ENCODE measurements at regions not wholly inside any gene's neighbourhood (a gene's known extent, or its start where the extent isn't known, plus 50 kb on each side); places are given as distances from the start of the nearest gene placed in this dataset.
"Not testable (repeated sequence)": the region's sequence is repeated elsewhere in the genome, so short reads cannot be mapped to it uniquely, and the experiment has no call there.

- H3K27me3 Mint-ChIP-seq (ENCODE audit: low read depth) = no peaks in the 10 kb centered on the region
- no peaks in the 10 kb centered on the region for H3K36me3 Mint-ChIP-seq (ENCODE audit: low read depth)
- no peaks in the 10 kb centered on the region for H3K9me3 Mint-ChIP-seq (ENCODE audit: insufficient read depth)
- ATAC-seq = no peak
- H3K4me1 Mint-ChIP-seq (ENCODE audit: low read depth) = no peaks in the 10 kb centered on the region
- DNase-seq = no peak
- ChIA-PET POLR2A (interaction anchor here (1.0 kb wide), 1 partner anchor 16 kb away, joined by 4 read pairs; no protein-coding TSS in a partner anchor), CTCF (no interaction called here)
- no peak overlapping the region for H3K4me3 Mint-ChIP-seq
- H3K27ac Mint-ChIP-seq = no peak overlapping the region
Observed at GRCh38 chr13:33645591-33646554, 172.1 kb upstream of the RFC3 start.

- H3K27me3 Mint-ChIP-seq (ENCODE audit: low read depth) = peaks cover 14% of the 10 kb centered on the region
- H3K4me3 Mint-ChIP-seq = no peak overlapping the region
- no peaks in the 10 kb centered on the region for H3K36me3 Mint-ChIP-seq (ENCODE audit: low read depth)
- ChIA-PET CTCF (no interaction called here), POLR2A (no interaction called here)
- no peaks in the 10 kb centered on the region for H3K4me1 Mint-ChIP-seq (ENCODE audit: low read depth)
- ATAC-seq = no peak
- no peak for DNase-seq
- no peak overlapping the region for H3K27ac Mint-ChIP-seq
- H3K9me3 Mint-ChIP-seq (ENCODE audit: insufficient read depth) = no peaks in the 10 kb centered on the region
Observed at GRCh38 chr13:33649212-33649878, 168.6 kb upstream of the RFC3 start.

DNA sequence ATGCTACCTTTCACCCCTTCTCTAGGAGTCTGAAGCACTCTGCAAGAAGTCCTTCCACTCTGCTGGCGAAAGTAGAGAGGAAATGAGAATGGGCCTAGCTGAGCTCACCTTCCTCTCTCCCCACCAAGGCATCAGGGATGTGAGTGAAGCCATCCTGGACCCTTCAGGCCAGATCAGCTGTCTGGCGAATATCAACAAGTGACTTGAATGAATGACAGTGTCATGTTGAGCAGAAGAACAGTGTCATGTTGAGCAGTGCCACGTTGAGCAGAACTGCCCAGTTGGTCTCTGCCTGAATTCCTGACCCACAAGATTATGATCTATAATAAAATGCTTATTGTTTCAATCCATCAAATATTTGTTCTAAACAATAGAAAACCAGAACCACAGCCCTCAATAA is 166.2 kb upstream of the RFC3 start:
- H3K9me3 Mint-ChIP-seq (ENCODE audit: insufficient read depth) = no peaks in the 10 kb centered on the region
- H3K4me1 Mint-ChIP-seq (ENCODE audit: low read depth) = no peaks in the 10 kb centered on the region
- H3K36me3 Mint-ChIP-seq (ENCODE audit: low read depth) = no peaks in the 10 kb centered on the region
- DNase-seq (no peak), ATAC-seq (no peak)
- H3K4me3 Mint-ChIP-seq = no peak overlapping the region
- CTCF ChIA-PET = interaction anchor here (1.2 kb wide), 1 partner anchor 23 kb away, joined by 3 read pairs; no protein-coding TSS in a partner anchor
- peaks cover 14% of the 10 kb centered on the region for H3K27me3 Mint-ChIP-seq (ENCODE audit: low read depth)
- POLR2A ChIA-PET = no interaction called here
- H3K27ac Mint-ChIP-seq = no peak overlapping the region

GRCh38 chr13:33657274-33657673 is 160.7 kb upstream of the RFC3 start:
- Mint-ChIP-seq H3K4me1 (ENCODE audit: low read depth) (no peaks in the 10 kb centered on the region), H3K27me3 (ENCODE audit: low read depth) (peaks cover 9% of the 10 kb centered on the region), H3K27ac (no peak overlapping the region), H3K36me3 (ENCODE audit: low read depth) (no peaks in the 10 kb centered on the region), H3K9me3 (ENCODE audit: insufficient read depth) (no peaks in the 10 kb centered on the region), H3K4me3 (no peak overlapping the region)
- DNase-seq (no peak), ATAC-seq (no peak)
- ChIA-PET POLR2A (no interaction called here), CTCF (no interaction called here)

DNA sequence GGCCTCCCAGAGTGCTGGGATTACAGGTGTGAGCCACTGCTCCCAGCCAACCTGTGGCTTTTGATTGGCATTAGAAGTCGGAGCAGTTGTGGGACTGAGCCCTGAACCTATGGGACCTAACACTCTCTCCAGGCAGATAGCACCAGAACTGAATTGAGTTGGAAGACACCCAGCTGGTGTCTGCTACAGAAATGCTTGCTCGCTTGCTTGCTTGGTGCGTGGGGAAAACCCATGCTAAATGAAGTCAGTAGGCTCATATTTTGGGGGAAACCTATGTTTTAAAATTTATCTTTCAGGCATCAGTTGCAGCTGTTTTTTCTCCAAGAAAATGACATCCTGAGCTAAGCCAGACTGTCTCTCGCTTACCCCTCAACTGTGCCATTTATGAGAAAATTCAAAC is 158.5 kb upstream of the RFC3 start:
- H3K36me3 Mint-ChIP-seq (ENCODE audit: low read depth) = no peaks in the 10 kb centered on the region
- no peak overlapping the region for H3K27ac Mint-ChIP-seq
- no peaks in the 10 kb centered on the region for H3K27me3 Mint-ChIP-seq (ENCODE audit: low read depth)
- no peak overlapping the region for H3K4me3 Mint-ChIP-seq
- H3K4me1 Mint-ChIP-seq (ENCODE audit: low read depth) = no peaks in the 10 kb centered on the region
- ChIA-PET POLR2A (no interaction called here), CTCF (no interaction called here)
- no peaks in the 10 kb centered on the region for H3K9me3 Mint-ChIP-seq (ENCODE audit: insufficient read depth)
- DNase-seq (no peak), ATAC-seq (no peak)

DNA sequence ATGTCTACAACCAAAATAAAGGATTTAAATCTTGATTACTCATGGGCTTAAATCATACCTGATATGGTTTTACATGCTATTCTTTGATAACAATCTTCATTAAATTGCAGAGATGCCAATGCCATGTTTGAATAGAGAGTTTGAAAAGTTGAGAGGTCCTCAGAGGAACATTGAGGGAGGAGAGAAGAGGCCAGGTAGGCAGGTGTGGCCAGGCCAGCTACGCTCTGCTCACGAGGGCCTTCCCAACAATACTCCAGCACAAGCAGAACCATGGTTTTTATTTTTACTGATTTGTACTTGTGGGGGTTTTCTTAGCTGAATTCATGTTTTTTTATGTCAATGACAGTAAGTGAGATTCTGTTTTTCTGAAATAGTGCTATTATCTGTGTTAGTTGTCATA is 158.1 kb upstream of the RFC3 start:
- ChIA-PET CTCF (no interaction called here), POLR2A (no interaction called here)
- DNase-seq (no peak), ATAC-seq (no peak)
- Mint-ChIP-seq H3K4me1 (ENCODE audit: low read depth) (no peaks in the 10 kb centered on the region), H3K4me3 (no peak overlapping the region), H3K27me3 (ENCODE audit: low read depth) (no peaks in the 10 kb centered on the region), H3K36me3 (ENCODE audit: low read depth) (no peaks in the 10 kb centered on the region), H3K27ac (no peak overlapping the region), H3K9me3 (ENCODE audit: insufficient read depth) (no peaks in the 10 kb centered on the region)

GRCh38 chr13:33662392-33662791 is 155.6 kb upstream of the RFC3 start:
- no peaks in the 10 kb centered on the region for H3K9me3 Mint-ChIP-seq (ENCODE audit: insufficient read depth)

DNA sequence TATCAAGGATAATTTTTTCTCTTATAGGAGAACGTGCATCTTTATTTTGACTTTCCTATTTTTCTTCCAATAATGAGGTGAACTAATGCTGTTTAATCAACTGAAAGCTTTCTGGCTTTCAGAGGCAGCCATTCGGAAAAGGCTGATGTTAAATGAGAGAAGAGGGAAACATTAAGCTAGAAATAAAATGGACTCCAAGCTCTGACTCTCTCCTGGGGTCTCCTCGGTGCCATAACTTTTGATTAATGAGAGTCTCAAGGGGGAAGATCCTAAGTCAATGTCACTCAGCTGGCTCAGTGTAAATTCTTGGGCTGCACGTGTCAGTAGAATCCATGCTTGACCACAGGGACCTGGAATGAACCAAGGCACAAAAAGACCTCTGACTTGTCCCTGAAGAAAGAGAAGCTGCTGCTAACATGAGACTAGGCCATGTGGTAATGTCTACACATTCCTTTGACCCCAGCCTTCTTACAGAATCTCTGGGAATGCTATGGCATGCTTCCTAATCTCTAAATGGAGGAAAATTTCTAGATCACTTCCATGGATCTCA is 152.2 kb upstream of the RFC3 start:
- Mint-ChIP-seq H3K36me3 (ENCODE audit: low read depth) (no peaks in the 10 kb centered on the region), H3K9me3 (ENCODE audit: insufficient read depth) (no peaks in the 10 kb centered on the region), H3K27ac (no peak overlapping the region), H3K4me3 (no peak overlapping the region), H3K4me1 (ENCODE audit: low read depth) (no peaks in the 10 kb centered on the region), H3K27me3 (ENCODE audit: low read depth) (no peaks in the 10 kb centered on the region)
- POLR2A ChIA-PET = interaction anchor here (0.6 kb wide), 1 partner anchor 9 kb away, joined by 3 read pairs; no protein-coding TSS in a partner anchor
- CTCF ChIA-PET = no interaction called here
- DNase-seq = no peak
- no peak for ATAC-seq

More at GRCh38 chr13:33662392-33662791, 155.6 kb upstream of the RFC3 start:
- H3K36me3 Mint-ChIP-seq (ENCODE audit: low read depth) = no peaks in the 10 kb centered on the region
- H3K27ac Mint-ChIP-seq = no peak overlapping the region
- no peaks in the 10 kb centered on the region for H3K27me3 Mint-ChIP-seq (ENCODE audit: low read depth)
- no peak for DNase-seq
- ChIA-PET POLR2A (no interaction called here), CTCF (no interaction called here)
- H3K4me1 Mint-ChIP-seq (ENCODE audit: low read depth) = no peaks in the 10 kb centered on the region
- no peak for ATAC-seq
- no peak overlapping the region for H3K4me3 Mint-ChIP-seq

DNA sequence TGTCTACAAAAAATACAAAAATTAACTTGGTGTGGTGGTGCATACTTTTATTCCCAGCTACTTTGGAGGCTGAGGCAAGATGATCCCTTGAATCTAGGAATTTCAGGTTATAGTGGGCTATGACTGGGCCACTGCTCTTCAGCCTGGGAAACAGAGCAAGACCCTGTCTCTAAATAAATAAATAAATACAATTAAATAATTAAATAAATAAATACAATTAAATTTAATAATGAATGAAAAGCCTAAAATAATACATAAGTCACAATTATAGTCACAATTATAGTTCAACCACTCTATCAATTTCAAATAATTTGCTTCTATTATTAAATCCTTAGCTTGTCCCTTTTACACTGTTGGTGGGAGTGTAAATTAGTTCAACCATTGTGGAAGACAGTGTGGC is 146.4 kb upstream of the RFC3 start:
- Mint-ChIP-seq H3K27me3 (ENCODE audit: low read depth) (no peaks in the 10 kb centered on the region), H3K9me3 (ENCODE audit: insufficient read depth) (no peaks in the 10 kb centered on the region), H3K27ac (no peak overlapping the region), H3K4me3 (no peak overlapping the region), H3K36me3 (ENCODE audit: low read depth) (no peaks in the 10 kb centered on the region), H3K4me1 (ENCODE audit: low read depth) (no peaks in the 10 kb centered on the region)
- ATAC-seq = no peak
- CTCF ChIA-PET = no interaction called here
- DNase-seq = no peak
- POLR2A ChIA-PET = no interaction called here

DNA sequence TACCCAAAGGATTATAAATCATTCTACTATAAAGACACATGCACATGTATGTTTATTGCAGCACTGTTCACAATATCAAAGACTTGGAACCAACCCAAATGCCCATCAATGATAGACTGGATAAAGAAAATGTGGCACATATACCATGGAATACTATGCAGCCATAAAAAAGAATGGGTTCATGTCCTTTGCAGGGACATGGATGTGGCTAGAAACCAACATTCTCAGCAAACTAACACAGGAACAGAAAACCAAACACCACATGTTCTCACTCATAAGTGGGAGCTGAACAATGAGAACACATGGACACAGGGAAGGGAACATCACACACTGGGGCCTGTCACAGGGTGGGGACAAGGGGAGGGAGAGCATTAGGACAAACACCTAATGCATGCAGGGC is 145.9 kb upstream of the RFC3 start:
- ATAC-seq; H3K4me1 Mint-ChIP-seq (ENCODE audit: low read depth); CTCF ChIA-PET; H3K9me3 Mint-ChIP-seq (ENCODE audit: insufficient read depth); H3K36me3 Mint-ChIP-seq (ENCODE audit: low read depth); H3K4me3 Mint-ChIP-seq; H3K27ac Mint-ChIP-seq; DNase-seq; H3K27me3 Mint-ChIP-seq (ENCODE audit: low read depth); POLR2A ChIA-PET: not testable (repeated sequence)

DNA sequence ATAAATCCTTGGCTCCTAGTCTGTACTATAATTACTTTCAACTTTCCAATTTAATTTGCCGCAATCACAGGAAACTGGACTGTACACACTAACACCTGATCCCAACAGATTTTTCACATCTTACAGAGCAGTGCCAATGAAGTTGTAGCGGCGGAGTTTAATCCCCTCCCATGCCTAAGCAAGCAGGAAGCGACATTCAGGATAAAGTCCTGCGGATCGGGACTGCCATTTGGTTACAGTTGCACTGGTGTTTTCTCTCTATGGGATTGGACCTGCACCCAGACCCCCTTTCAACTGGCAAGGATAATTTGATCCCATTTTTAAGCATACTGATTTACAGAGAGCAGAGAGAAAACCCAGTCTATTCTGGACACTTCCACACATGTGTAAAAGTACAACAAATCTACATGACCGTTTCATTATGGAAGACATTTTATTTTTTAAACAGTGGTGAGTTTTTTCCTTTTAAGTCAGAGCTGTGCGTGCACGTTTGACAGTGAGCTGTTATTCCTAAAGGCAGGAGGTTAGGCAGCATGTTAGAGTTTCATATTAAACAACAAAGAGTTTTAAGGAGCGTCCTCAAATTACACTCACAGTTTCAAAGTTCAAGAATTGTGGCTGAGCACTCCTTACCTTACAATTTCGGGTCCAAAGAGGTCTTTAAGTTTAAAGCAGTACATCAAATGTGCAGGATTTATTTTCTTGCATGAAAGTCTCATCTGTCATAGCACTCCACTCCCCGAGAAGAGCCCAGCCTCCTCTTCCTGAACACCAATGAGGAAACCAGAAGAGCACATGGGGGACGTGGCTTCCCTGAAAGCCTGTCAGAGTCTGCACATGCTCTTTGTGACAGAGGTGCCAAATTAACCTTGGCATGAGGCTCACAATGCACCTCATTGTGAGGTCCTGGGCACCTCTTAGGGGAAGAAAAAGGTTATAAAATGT is 141.6 kb upstream of the RFC3 start:
- no peak for DNase-seq
- Mint-ChIP-seq H3K4me3 (no peak overlapping the region), H3K27me3 (ENCODE audit: low read depth) (no peaks in the 10 kb centered on the region), H3K36me3 (ENCODE audit: low read depth) (peaks cover under 1% of the 10 kb centered on the region), H3K27ac (no peak overlapping the region), H3K4me1 (ENCODE audit: low read depth) (peaks cover 9% of the 10 kb centered on the region), H3K9me3 (ENCODE audit: insufficient read depth) (no peaks in the 10 kb centered on the region)
- ChIA-PET POLR2A (no interaction called here), CTCF (interaction anchor here (0.8 kb wide), 1 partner anchor 1095 kb away, joined by 3 read pairs; no protein-coding TSS in a partner anchor)
- ATAC-seq = no peak
